ENCODE measurements at regions not wholly inside any gene's neighbourhood (a gene's known extent, or its start where the extent isn't known, plus 50 kb on each side); places are given as distances from the start of the nearest gene placed in this dataset.
A peak's percentile ranks its signal among the peaks of the same experiment; 100 is the strongest.
"Not testable (repeated sequence)": the region's sequence is repeated elsewhere in the genome, so short reads cannot be mapped to it uniquely, and the experiment has no call there.

- Histone ChIP-seq H3K9me3 (ENCODE audit: control insufficient read depth, low read length) (no peaks in the 10 kb centered on the region), H3K4me3 (ENCODE audit: extremely low read depth, insufficient read depth, low read length, poor library complexity, severe bottlenecking) (no peak overlapping the region), H3K36me3 (ENCODE audit: control insufficient read depth, insufficient read depth, low read length) (no peaks in the 10 kb centered on the region), H3K27ac (ENCODE audit: low read depth, low read length, severe bottlenecking) (no peak overlapping the region), H3K4me1 (ENCODE audit: control insufficient read depth, insufficient read depth, low read length, poor library complexity, severe bottlenecking) (no peaks in the 10 kb centered on the region)
- WGBS, 2 experiments (ENCODE audit: insufficient coverage in 2 of 2), result 100% methylated on average over 1 of the region's 4 CpGs; no CpG with 5 or more reads in 1 of the 2 experiments
Measured at GRCh38 chr2:4753721-4754120, 938.5 kb upstream of the SOX11 start.

- WGBS, 2 experiments (ENCODE audit: insufficient coverage in 2 of 2), result 0% methylated on average over 1 of the region's 4 CpGs; no CpG with 5 or more reads in 1 of the 2 experiments
Measured at GRCh38 chr2:4762951-4763376, 929.2 kb upstream of the SOX11 start.

GRCh38 chr2:4765787-4766530 is 926.2 kb upstream of the SOX11 start:
- Histone ChIP-seq H3K9me3 (ENCODE audit: control insufficient read depth, low read length) (no peaks in the 10 kb centered on the region), H3K27ac (ENCODE audit: low read depth, low read length, severe bottlenecking) (no peak overlapping the region), H3K4me1 (ENCODE audit: control insufficient read depth, insufficient read depth, low read length, poor library complexity, severe bottlenecking) (no peaks in the 10 kb centered on the region), H3K36me3 (ENCODE audit: control insufficient read depth, insufficient read depth, low read length) (no peaks in the 10 kb centered on the region), H3K4me3 (ENCODE audit: extremely low read depth, insufficient read depth, low read length, poor library complexity, severe bottlenecking) (no peak overlapping the region)
- WGBS, 2 experiments (ENCODE audit: insufficient coverage in 2 of 2), result 92 to 93% methylated on average over 13 to 14 of the region's 16 CpGs

More at GRCh38 chr2:4762951-4763376, 929.2 kb upstream of the SOX11 start:
- no peaks in the 10 kb centered on the region for H3K36me3 ChIP-seq (ENCODE audit: control insufficient read depth, insufficient read depth, low read length)
- H3K4me3 ChIP-seq (ENCODE audit: extremely low read depth, insufficient read depth, low read length, poor library complexity, severe bottlenecking), result no peak overlapping the region
- no peaks in the 10 kb centered on the region for H3K4me1 ChIP-seq (ENCODE audit: control insufficient read depth, insufficient read depth, low read length, poor library complexity, severe bottlenecking)
- H3K27ac ChIP-seq (ENCODE audit: low read depth, low read length, severe bottlenecking), result no peak overlapping the region
- no peaks in the 10 kb centered on the region for H3K9me3 ChIP-seq (ENCODE audit: control insufficient read depth, low read length)

- Histone ChIP-seq H3K4me3 (ENCODE audit: extremely low read depth, insufficient read depth, low read length, poor library complexity, severe bottlenecking) (no peak overlapping the region), H3K9me3 (ENCODE audit: control insufficient read depth, low read length) (no peaks in the 10 kb centered on the region), H3K27ac (ENCODE audit: low read depth, low read length, severe bottlenecking) (no peak overlapping the region), H3K4me1 (ENCODE audit: control insufficient read depth, insufficient read depth, low read length, poor library complexity, severe bottlenecking) (no peaks in the 10 kb centered on the region), H3K36me3 (ENCODE audit: control insufficient read depth, insufficient read depth, low read length) (no peaks in the 10 kb centered on the region)
- WGBS, 2 experiments (ENCODE audit: insufficient coverage in 2 of 2), result 83% methylated on average over 1 of the region's 2 CpGs
Measured at GRCh38 chr2:4775668-4776067, 916.5 kb upstream of the SOX11 start.

- Histone ChIP-seq H3K4me1 (ENCODE audit: control insufficient read depth, insufficient read depth, low read length, poor library complexity, severe bottlenecking) (no peaks in the 10 kb centered on the region), H3K36me3 (ENCODE audit: control insufficient read depth, insufficient read depth, low read length) (no peaks in the 10 kb centered on the region), H3K4me3 (ENCODE audit: extremely low read depth, insufficient read depth, low read length, poor library complexity, severe bottlenecking) (no peak overlapping the region), H3K9me3 (ENCODE audit: control insufficient read depth, low read length) (no peaks in the 10 kb centered on the region), H3K27ac (ENCODE audit: low read depth, low read length, severe bottlenecking) (no peak overlapping the region)
- 45 to 93% methylated on average over 1 to 2 of the region's 3 CpGs for WGBS, 2 experiments (ENCODE audit: insufficient coverage in 2 of 2)
Measured at GRCh38 chr2:4780679-4781078, 911.5 kb upstream of the SOX11 start.

- no CpG with 5 or more reads among the region's 1 CpG for WGBS, 2 experiments (ENCODE audit: insufficient coverage in 2 of 2)
- Histone ChIP-seq H3K4me1 (ENCODE audit: control insufficient read depth, insufficient read depth, low read length, poor library complexity, severe bottlenecking) (no peaks in the 10 kb centered on the region), H3K27ac (ENCODE audit: low read depth, low read length, severe bottlenecking) (no peak overlapping the region), H3K9me3 (ENCODE audit: control insufficient read depth, low read length) (no peaks in the 10 kb centered on the region), H3K4me3 (ENCODE audit: extremely low read depth, insufficient read depth, low read length, poor library complexity, severe bottlenecking) (no peak overlapping the region), H3K36me3 (ENCODE audit: control insufficient read depth, insufficient read depth, low read length) (no peaks in the 10 kb centered on the region)
Measured at GRCh38 chr2:4782647-4783046, 909.5 kb upstream of the SOX11 start.

- Histone ChIP-seq H3K9me3 (ENCODE audit: control insufficient read depth, low read length) (no peaks in the 10 kb centered on the region), H3K36me3 (ENCODE audit: control insufficient read depth, insufficient read depth, low read length) (no peaks in the 10 kb centered on the region), H3K4me3 (ENCODE audit: extremely low read depth, insufficient read depth, low read length, poor library complexity, severe bottlenecking) (no peak overlapping the region), H3K27ac (ENCODE audit: low read depth, low read length, severe bottlenecking) (peak overlapping the region; percentile 8), H3K4me1 (ENCODE audit: control insufficient read depth, insufficient read depth, low read length, poor library complexity, severe bottlenecking) (peaks cover 3% of the 10 kb centered on the region)
- 93 to 100% methylated on average over 1 to 3 of the region's 3 CpGs for WGBS, 2 experiments (ENCODE audit: insufficient coverage in 2 of 2)
Measured at GRCh38 chr2:4791488-4791887, 900.7 kb upstream of the SOX11 start.

- Histone ChIP-seq H3K36me3 (ENCODE audit: control insufficient read depth, insufficient read depth, low read length) (no peaks in the 10 kb centered on the region), H3K27ac (ENCODE audit: low read depth, low read length, severe bottlenecking) (peak overlapping the region; percentile 8), H3K4me3 (ENCODE audit: extremely low read depth, insufficient read depth, low read length, poor library complexity, severe bottlenecking) (no peak overlapping the region), H3K9me3 (ENCODE audit: control insufficient read depth, low read length) (no peaks in the 10 kb centered on the region), H3K4me1 (ENCODE audit: control insufficient read depth, insufficient read depth, low read length, poor library complexity, severe bottlenecking) (peaks cover 3% of the 10 kb centered on the region)
Measured at GRCh38 chr2:4792126-4792525, 900.1 kb upstream of the SOX11 start.

GRCh38 chr2:4803396-4803795 is 888.8 kb upstream of the SOX11 start:
- H3K27ac ChIP-seq (ENCODE audit: low read depth, low read length, severe bottlenecking), result no peak overlapping the region
- no peak overlapping the region for H3K4me3 ChIP-seq (ENCODE audit: extremely low read depth, insufficient read depth, low read length, poor library complexity, severe bottlenecking)
- 100% methylated on average over 1 of the region's 2 CpGs; no CpG with 5 or more reads in 1 of the 2 experiments for WGBS, 2 experiments (ENCODE audit: insufficient coverage in 2 of 2)
- H3K36me3 ChIP-seq (ENCODE audit: control insufficient read depth, insufficient read depth, low read length), result no peaks in the 10 kb centered on the region
- H3K9me3 ChIP-seq (ENCODE audit: control insufficient read depth, low read length), result no peaks in the 10 kb centered on the region
- H3K4me1 ChIP-seq (ENCODE audit: control insufficient read depth, insufficient read depth, low read length, poor library complexity, severe bottlenecking), result no peaks in the 10 kb centered on the region

GRCh38 chr2:4814137-4814536 is 878.0 kb upstream of the SOX11 start:
- H3K27ac ChIP-seq (ENCODE audit: low read depth, low read length, severe bottlenecking); H3K4me3 ChIP-seq (ENCODE audit: extremely low read depth, insufficient read depth, low read length, poor library complexity, severe bottlenecking); H3K36me3 ChIP-seq (ENCODE audit: control insufficient read depth, insufficient read depth, low read length); H3K4me1 ChIP-seq (ENCODE audit: control insufficient read depth, insufficient read depth, low read length, poor library complexity, severe bottlenecking): not testable (repeated sequence)
- H3K9me3 ChIP-seq (ENCODE audit: control insufficient read depth, low read length), result peaks cover 14% of the 10 kb centered on the region

- 93 to 100% methylated on average over 1 to 2 of the region's 3 CpGs for WGBS, 2 experiments (ENCODE audit: insufficient coverage in 2 of 2)
- Histone ChIP-seq H3K36me3 (ENCODE audit: control insufficient read depth, insufficient read depth, low read length) (no peaks in the 10 kb centered on the region), H3K4me1 (ENCODE audit: control insufficient read depth, insufficient read depth, low read length, poor library complexity, severe bottlenecking) (no peaks in the 10 kb centered on the region), H3K4me3 (ENCODE audit: extremely low read depth, insufficient read depth, low read length, poor library complexity, severe bottlenecking) (no peak overlapping the region), H3K9me3 (ENCODE audit: control insufficient read depth, low read length) (no peaks in the 10 kb centered on the region), H3K27ac (ENCODE audit: low read depth, low read length, severe bottlenecking) (no peak overlapping the region)
Measured at GRCh38 chr2:4827836-4828235, 864.3 kb upstream of the SOX11 start.
